ENCODE measurements at regions not wholly inside any gene's neighbourhood (a gene's known extent, or its start where the extent isn't known, plus 50 kb on each side); places are given as distances from the start of the nearest gene placed in this dataset.

- TF ChIP-seq POLR2AphosphoS5 (IDR thresholded peaks at IDR 0.05; ENCODE audit: low read depth, low read length) (no peak), ZNF644 (CRISPR knock-in tag; IDR thresholded peaks at IDR 0.05; ENCODE audit: low read depth) (no peak), UBTF (CRISPR knock-in tag; IDR thresholded peaks at IDR 0.05) (no peak), ARID2 (CRISPR knock-in tag; IDR thresholded peaks at IDR 0.05; ENCODE audit: borderline replicate concordance) (no peak), KLF12 (CRISPR knock-in tag; IDR thresholded peaks at IDR 0.05; ENCODE audit: borderline replicate concordance) (no peak), NCOA1 (CRISPR knock-in tag; IDR thresholded peaks at IDR 0.05) (no peak)
- TF ChIP-seq, protein P1, sequence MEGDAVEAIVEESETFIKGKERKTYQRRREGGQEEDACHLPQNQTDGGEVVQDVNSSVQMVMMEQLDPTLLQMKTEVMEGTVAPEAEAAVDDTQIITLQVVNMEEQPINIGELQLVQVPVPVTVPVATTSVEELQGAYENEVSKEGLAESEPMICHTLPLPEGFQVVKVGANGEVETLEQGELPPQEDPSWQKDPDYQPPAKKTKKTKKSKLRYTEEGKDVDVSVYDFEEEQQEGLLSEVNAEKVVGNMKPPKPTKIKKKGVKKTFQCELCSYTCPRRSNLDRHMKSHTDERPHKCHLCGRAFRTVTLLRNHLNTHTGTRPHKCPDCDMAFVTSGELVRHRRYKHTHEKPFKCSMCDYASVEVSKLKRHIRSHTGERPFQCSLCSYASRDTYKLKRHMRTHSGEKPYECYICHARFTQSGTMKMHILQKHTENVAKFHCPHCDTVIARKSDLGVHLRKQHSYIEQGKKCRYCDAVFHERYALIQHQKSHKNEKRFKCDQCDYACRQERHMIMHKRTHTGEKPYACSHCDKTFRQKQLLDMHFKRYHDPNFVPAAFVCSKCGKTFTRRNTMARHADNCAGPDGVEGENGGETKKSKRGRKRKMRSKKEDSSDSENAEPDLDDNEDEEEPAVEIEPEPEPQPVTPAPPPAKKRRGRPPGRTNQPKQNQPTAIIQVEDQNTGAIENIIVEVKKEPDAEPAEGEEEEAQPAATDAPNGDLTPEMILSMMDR (CRISPR knock-in tag; IDR thresholded peaks at IDR 0.05): no peak
Measured at GRCh38 chr9:13942695-13943094, 371.2 kb downstream of the NFIB start.
